ENCODE measurements at regions not wholly inside any gene's neighbourhood (a gene's known extent, or its start where the extent isn't known, plus 50 kb on each side); places are given as distances from the start of the nearest gene placed in this dataset.
"Not testable (repeated sequence)": the region's sequence is repeated elsewhere in the genome, so short reads cannot be mapped to it uniquely, and the experiment has no call there.

DNA sequence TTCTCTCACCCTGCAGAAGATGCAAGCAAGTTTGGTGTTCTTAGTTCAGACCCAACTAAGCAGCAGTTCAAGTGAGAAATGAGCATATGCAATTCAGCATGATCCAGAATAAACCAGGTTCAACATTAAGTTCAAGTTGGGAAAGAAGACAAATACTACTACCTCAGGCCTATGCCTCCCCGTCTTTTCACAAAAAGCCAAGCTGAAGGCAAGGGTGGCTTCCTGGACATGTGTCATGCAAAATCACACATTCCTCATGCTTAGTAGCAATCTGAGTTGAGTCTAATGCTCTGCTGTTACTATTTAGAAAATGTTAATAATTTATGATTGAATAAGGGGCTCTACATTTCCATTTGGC is 453.4 kb upstream of the GRAMD2B start:
- DNase-seq (ENCODE audit: low spot score in 2 of 2) (no peak), FAIRE-seq (no peak)

GRCh38 chr5:125970631-125971307 is 452.4 kb upstream of the GRAMD2B start:
- FAIRE-seq, result no peak
- no peak for DNase-seq (ENCODE audit: low spot score in 2 of 2)

- no peak for DNase-seq (ENCODE audit: low spot score in 2 of 2)
- no peak for FAIRE-seq
These were observed 450.5 kb upstream of the GRAMD2B start for GRCh38 chr5:125972706-125973105.

DNA sequence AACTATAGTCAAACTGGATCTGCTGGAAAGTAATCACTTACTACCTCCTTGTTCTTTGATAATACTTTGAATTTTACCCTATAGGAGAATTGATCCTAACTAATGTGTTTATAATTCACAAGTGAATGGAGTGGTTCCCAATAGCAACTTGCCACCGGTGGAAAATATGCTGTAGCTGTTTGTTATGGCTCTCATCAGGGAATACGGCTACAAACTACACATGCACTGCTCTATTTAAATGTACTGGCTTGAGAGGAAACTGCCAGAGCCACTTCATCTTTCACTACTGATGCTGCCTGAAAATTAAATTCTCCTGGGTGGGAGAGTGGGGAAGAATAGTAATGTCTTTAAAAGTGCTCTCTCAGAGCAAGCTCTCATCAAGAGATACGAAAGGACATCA is 448.5 kb upstream of the GRAMD2B start:
- FAIRE-seq, result no peak
- DNase-seq (ENCODE audit: low spot score in 2 of 2), result no peak

DNA sequence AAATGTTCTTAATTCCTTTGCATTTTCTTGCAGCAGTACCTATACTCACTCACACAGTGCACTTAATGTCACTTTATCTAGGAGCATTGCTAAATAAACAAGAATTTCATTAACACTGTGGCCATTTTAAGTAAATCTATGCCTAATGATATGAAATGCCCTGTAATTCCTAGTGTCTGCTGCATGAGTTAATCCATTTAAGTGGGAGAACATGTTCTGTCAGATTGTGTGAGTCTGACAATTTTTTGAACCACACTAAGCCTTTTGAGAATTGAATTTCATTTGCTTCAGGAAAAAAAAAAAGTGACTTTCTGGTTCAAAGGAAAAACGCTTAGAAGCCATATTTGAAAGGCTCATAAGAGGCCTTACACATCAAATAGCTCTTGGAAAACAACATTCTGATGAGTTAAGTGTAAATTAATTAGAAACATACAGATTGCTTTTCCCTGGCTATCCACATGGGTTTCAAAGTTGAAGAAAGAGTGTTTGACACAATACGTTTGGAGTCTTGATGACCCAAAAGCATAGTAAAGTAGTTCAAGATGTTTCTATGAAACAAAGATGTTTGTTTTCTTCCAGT is 446.7 kb upstream of the GRAMD2B start:
- no peak for FAIRE-seq

DNA sequence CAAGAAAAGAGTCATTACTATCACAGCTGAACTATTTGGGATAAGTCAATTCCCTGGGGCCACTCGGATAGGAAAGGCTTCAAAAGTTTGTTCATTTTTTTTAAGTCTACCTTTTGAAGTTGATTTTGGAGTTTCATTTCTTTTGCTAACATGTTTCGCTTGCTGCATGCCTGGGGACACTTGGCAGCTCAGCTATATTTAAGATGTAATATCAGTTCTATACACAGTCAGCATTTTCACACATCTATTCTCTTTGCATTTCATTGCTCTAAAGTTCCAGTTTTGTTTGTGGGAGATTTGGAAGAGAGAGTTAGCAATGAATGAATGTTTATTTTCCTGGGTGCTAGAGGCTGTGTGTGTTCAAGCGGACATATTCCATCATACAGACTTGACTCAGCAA is 445.2 kb upstream of the GRAMD2B start:
- DNase-seq (ENCODE audit: low spot score in 2 of 2) (no peak), FAIRE-seq (no peak)

More for the DNA sequence above, 446.7 kb upstream of the GRAMD2B start:
- no peak for DNase-seq (ENCODE audit: low spot score in 2 of 2)

- no peak for DNase-seq (ENCODE audit: low spot score in 2 of 2)
- FAIRE-seq, result no peak
These were observed 443.6 kb upstream of the GRAMD2B start for GRCh38 chr5:125979636-125980035.

DNA sequence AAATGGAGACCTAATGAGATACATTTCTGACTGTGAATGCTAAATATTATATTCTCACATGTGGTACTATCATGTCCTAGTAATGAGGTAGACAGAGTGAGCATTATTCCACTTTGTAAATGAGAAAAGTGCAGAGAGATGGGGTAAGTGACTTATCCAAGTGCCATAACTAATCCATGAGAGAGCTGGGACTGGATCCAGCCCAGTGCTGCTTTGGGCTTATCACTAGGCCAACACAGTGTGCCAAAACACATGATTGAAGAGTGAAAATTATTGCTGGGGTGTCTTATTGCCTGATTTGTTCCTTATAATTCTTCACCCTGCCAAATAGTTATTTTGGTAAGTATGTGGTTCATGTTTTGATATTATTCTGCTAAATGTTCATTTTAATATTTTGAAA is 442.2 kb upstream of the GRAMD2B start:
- FAIRE-seq, result no peak
- no peak for DNase-seq (ENCODE audit: low spot score in 2 of 2)

DNA sequence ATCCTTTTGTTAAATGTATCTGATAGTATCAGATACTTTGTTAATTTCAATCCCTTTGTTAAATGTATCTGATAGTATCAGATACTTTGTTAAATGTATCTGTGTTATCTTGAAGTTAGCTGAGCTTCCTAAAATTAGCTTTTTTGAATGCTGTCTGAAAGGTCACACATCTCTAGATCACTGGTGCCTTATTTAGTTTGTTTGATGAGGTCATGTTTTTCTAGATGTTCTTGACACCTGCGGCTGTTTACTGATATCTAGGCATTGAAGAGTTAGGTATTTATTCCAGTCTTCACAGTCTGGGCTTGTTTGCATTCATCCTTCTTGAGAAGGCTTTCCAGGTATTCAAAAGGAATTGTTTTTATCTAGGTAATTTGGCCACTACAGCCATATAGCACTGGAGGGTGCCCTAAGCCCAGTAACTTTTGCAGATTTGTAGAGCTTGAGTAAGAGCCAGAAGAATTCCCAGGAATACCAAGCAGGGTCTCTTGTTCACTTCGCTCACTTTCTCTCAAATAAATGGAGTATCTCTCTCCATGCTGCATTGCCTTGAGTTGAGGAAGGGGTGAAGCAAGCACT is 435.4 kb upstream of the GRAMD2B start:
- FAIRE-seq (no peak), DNase-seq (ENCODE audit: low spot score in 2 of 2) (no peak)

- no peak for DNase-seq (ENCODE audit: low spot score in 2 of 2)
These were observed 431.2 kb upstream of the GRAMD2B start for GRCh38 chr5:125992050-125992449.

DNA sequence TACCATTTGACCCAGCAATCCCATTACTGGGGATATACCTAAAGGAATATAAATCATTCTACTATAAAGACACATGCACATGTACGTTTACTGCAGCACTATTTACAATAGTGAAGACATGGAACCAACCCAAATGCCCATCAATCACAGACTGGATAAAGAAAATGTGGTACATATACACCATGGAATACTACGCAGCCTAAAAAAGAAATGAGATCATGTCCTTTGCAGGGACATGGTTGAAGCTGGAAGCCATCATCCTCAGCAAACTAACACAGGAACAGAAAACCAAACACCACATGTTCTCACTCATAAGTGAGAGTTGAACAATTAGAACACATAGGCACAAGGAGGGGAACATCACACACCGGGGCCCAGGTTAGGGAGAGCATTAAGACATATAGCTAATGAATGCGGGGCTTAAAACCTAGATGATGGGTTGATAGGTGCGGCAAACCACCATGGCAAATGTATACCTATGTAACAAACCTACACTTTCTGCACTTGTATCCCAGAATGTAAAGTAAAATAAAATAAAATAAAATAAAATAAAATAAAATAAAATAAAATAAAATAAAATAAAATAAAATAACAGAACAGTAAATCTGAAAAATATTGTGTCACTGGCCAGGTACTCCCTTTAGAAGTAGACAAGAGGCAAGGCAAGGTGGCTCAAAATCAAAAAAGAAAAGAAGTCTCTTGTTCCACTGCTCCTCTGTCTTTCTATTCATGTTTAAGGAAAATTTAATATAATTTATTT is 423.8 kb upstream of the GRAMD2B start:
- not testable (repeated sequence) for FAIRE-seq; DNase-seq (ENCODE audit: low spot score in 2 of 2)

More at GRCh38 chr5:125992050-125992449, 431.2 kb upstream of the GRAMD2B start:
- no peak for FAIRE-seq

- FAIRE-seq, result no peak
These were observed 422.7 kb upstream of the GRAMD2B start for GRCh38 chr5:126000507-126000906.

GRCh38 chr5:126002222-126002897 is 420.8 kb upstream of the GRAMD2B start:
- FAIRE-seq (no peak), DNase-seq (ENCODE audit: low spot score in 2 of 2) (no peak)

More at GRCh38 chr5:126000507-126000906, 422.7 kb upstream of the GRAMD2B start:
- DNase-seq (ENCODE audit: low spot score in 2 of 2), result no peak

- FAIRE-seq, result no peak
- DNase-seq (ENCODE audit: low spot score in 2 of 2), result no peak
These were observed 419.9 kb upstream of the GRAMD2B start for GRCh38 chr5:126003309-126003708.

DNA sequence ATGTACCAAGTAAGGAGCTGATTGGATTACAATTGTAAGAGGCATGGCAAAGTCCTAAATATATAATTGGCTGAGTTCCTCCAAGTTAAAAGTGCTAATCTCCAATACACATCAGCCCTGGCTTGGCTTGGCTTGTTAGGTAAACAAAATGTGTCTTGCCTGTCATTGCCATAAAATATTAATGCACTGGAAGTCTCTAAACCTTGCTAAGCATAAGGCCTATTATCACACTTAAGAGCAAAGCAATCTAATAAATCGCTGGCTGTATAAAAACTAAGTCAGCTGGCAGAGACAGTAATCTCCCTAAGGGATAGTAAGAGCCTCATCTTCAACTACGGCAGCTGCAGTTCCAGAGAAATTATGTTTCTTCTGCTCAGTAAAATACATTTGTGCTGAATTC is 418.6 kb upstream of the GRAMD2B start:
- DNase-seq (ENCODE audit: low spot score in 2 of 2), result no peak
- FAIRE-seq, result no peak

DNA sequence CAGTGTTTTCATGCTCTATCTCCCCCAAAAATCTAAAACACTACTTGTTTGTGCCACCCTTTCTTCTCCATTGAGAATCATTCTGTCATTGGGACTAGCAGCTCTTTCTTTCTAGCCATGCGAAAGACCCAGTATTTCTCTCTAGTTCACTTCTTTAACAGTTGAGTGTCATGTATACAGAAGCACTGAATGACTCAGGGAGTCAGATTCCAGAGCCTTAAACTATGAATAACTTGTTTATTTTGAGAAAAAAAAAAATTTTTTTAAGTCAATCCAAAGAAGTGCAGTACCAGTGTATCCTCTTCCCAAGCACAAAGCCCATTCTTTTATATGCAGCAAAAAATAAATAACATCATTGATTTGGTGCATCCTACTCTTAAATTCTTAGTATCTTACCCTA is 415.4 kb upstream of the GRAMD2B start:
- DNase-seq (ENCODE audit: low spot score in 2 of 2) (no peak), FAIRE-seq (no peak)

- no peak for FAIRE-seq
- DNase-seq (ENCODE audit: low spot score in 2 of 2), result no peak
These were observed 413.6 kb upstream of the GRAMD2B start for GRCh38 chr5:126009566-126009965.

GRCh38 chr5:126011526-126011925 is 411.7 kb upstream of the GRAMD2B start:
- FAIRE-seq; DNase-seq (ENCODE audit: low spot score in 2 of 2): not testable (repeated sequence)

GRCh38 chr5:126014676-126015075 is 408.5 kb upstream of the GRAMD2B start:
- FAIRE-seq (no peak), DNase-seq (ENCODE audit: low spot score in 2 of 2) (no peak)

- DNase-seq (ENCODE audit: low spot score in 2 of 2) (no peak), FAIRE-seq (no peak)
These were observed 407.7 kb upstream of the GRAMD2B start for GRCh38 chr5:126015235-126016181.

Data from frontal cortex (tissue), 3 donors.